ENCODE measurements at regions not wholly inside any gene's neighbourhood (a gene's known extent, or its start where the extent isn't known, plus 50 kb on each side); places are given as distances from the start of the nearest gene placed in this dataset.

- H3K36me3 ChIP-seq (ENCODE audit: control insufficient read depth, insufficient read depth, low read length), result no peaks in the 10 kb centered on the region
- no peak overlapping the region for H3K4me2 ChIP-seq (ENCODE audit: extremely low read depth, insufficient read depth, low read length)
- DNase-seq (ENCODE audit: low read depth in 2 of 2), result peak in 1 of 2 donors; percentile 3
- TF ChIP-seq EZH2 (IDR thresholded peaks at IDR 0.05; ENCODE audit: low read length, missing control alignments) (no peak), CTCF (conservative IDR thresholded peaks at IDR 0.05 in 1 of 2, IDR thresholded peaks at IDR 0.05 in 1 of 2; ENCODE audit: low read depth in 1 of 2, low read length in 2 of 2) (no peak)
- H3K79me2 ChIP-seq (ENCODE audit: control insufficient read depth, insufficient read depth, low read length), result no peaks in the 10 kb centered on the region
- no peak overlapping the region for H3K4me3 ChIP-seq (replicated peaks in 1 of 4; ENCODE audit: control extremely low read depth in 1 of 4, insufficient read depth in 1 of 4, low read depth in 3 of 4, low read length in 4 of 4)
- H3K27me3 ChIP-seq (ENCODE audit: control insufficient read depth, insufficient read depth, low read length), result peaks cover 12% of the 10 kb centered on the region
- no peak overlapping the region for H3K9ac ChIP-seq (ENCODE audit: insufficient read depth, low read length)
- H4K20me1 ChIP-seq (ENCODE audit: control insufficient read depth, extremely low read depth, insufficient read depth, low read length), result no peaks in the 10 kb centered on the region
- H3K9me3 ChIP-seq (ENCODE audit: control insufficient read depth, insufficient read depth, low read depth, low read length), result no peaks in the 10 kb centered on the region
- no peak overlapping the region for H3K27ac ChIP-seq (ENCODE audit: insufficient read depth, low read length)
- H3K4me1 ChIP-seq (ENCODE audit: control insufficient read depth, extremely low read depth, insufficient read depth, low read length), result no peaks in the 10 kb centered on the region
- H2AFZ ChIP-seq (ENCODE audit: low read length), result no peak overlapping the region
These were observed 74.9 kb downstream of the RRAGC start for GRCh38 chr1:38784452-38785284.

- Histone ChIP-seq H2AFZ (ENCODE audit: low read length) (no peak overlapping the region), H3K27me3 (ENCODE audit: control insufficient read depth, insufficient read depth, low read length) (peaks cover 12% of the 10 kb centered on the region), H3K9ac (ENCODE audit: insufficient read depth, low read length) (no peak overlapping the region), H3K27ac (ENCODE audit: insufficient read depth, low read length) (no peak overlapping the region), H3K9me3 (ENCODE audit: control insufficient read depth, insufficient read depth, low read depth, low read length) (no peaks in the 10 kb centered on the region), H3K36me3 (ENCODE audit: control insufficient read depth, insufficient read depth, low read length) (no peaks in the 10 kb centered on the region), H3K4me2 (ENCODE audit: extremely low read depth, insufficient read depth, low read length) (no peak overlapping the region), H3K79me2 (ENCODE audit: control insufficient read depth, insufficient read depth, low read length) (no peaks in the 10 kb centered on the region), H4K20me1 (ENCODE audit: control insufficient read depth, extremely low read depth, insufficient read depth, low read length) (no peaks in the 10 kb centered on the region), H3K4me1 (ENCODE audit: control insufficient read depth, extremely low read depth, insufficient read depth, low read length) (no peaks in the 10 kb centered on the region), H3K4me3 (replicated peaks in 1 of 4; ENCODE audit: control extremely low read depth in 1 of 4, insufficient read depth in 1 of 4, low read depth in 3 of 4, low read length in 4 of 4) (no peak overlapping the region)
- TF ChIP-seq CTCF (conservative IDR thresholded peaks at IDR 0.05 in 1 of 2, IDR thresholded peaks at IDR 0.05 in 1 of 2; ENCODE audit: low read depth in 1 of 2, low read length in 2 of 2) (no peak), EZH2 (IDR thresholded peaks at IDR 0.05; ENCODE audit: low read length, missing control alignments) (no peak)
- DNase-seq (ENCODE audit: low read depth in 2 of 2), result peak in 1 of 2 donors; percentile 16
These were observed 75.8 kb downstream of the RRAGC start for GRCh38 chr1:38783640-38784229.

- no peaks in the 10 kb centered on the region for H3K36me3 ChIP-seq (ENCODE audit: control insufficient read depth, insufficient read depth, low read length)
- H3K4me2 ChIP-seq (ENCODE audit: extremely low read depth, insufficient read depth, low read length), result no peak overlapping the region
- H3K4me3 ChIP-seq (replicated peaks in 1 of 4; ENCODE audit: control extremely low read depth in 1 of 4, insufficient read depth in 1 of 4, low read depth in 3 of 4, low read length in 4 of 4), result no peak overlapping the region
- H3K27ac ChIP-seq (ENCODE audit: insufficient read depth, low read length), result no peak overlapping the region
- H4K20me1 ChIP-seq (ENCODE audit: control insufficient read depth, extremely low read depth, insufficient read depth, low read length), result no peaks in the 10 kb centered on the region
- DNase-seq (ENCODE audit: low read depth in 2 of 2), result no peak
- no peaks in the 10 kb centered on the region for H3K4me1 ChIP-seq (ENCODE audit: control insufficient read depth, extremely low read depth, insufficient read depth, low read length)
- H2AFZ ChIP-seq (ENCODE audit: low read length), result no peak overlapping the region
- H3K27me3 ChIP-seq (ENCODE audit: control insufficient read depth, insufficient read depth, low read length), result peaks cover 12% of the 10 kb centered on the region
- TF ChIP-seq EZH2 (IDR thresholded peaks at IDR 0.05; ENCODE audit: low read length, missing control alignments) (no peak), CTCF (conservative IDR thresholded peaks at IDR 0.05 in 1 of 2, IDR thresholded peaks at IDR 0.05 in 1 of 2; ENCODE audit: low read depth in 1 of 2, low read length in 2 of 2) (no peak)
- H3K9ac ChIP-seq (ENCODE audit: insufficient read depth, low read length), result no peak overlapping the region
- no peaks in the 10 kb centered on the region for H3K9me3 ChIP-seq (ENCODE audit: control insufficient read depth, insufficient read depth, low read depth, low read length)
- no peaks in the 10 kb centered on the region for H3K79me2 ChIP-seq (ENCODE audit: control insufficient read depth, insufficient read depth, low read length)
These were observed 77.5 kb downstream of the RRAGC start for GRCh38 chr1:38781872-38782617.

All from fibroblast of lung (primary cell).